Left forelimb (tissue), 1 donor: ENCODE measurements at regions not wholly inside any gene's neighbourhood (a gene's known extent, or its start where the extent isn't known, plus 50 kb on each side); places are given as distances from the start of the nearest gene placed in this dataset.

Experiments
- DNase-seq: peaks from one replicate; pipeline ENCODE4 v3.0.0-alpha.2; 2018; ENCODE audit warnings: low spot score

- peak; percentile 49 for DNase-seq
Measured at GRCh38 chr13:30107521-30108136, 199.7 kb downstream of the KATNAL1 start.

- DNase-seq, result peak; percentile 44
Measured at GRCh38 chr13:30107121-30107520, 200.2 kb downstream of the KATNAL1 start.

- peak; percentile 31 for DNase-seq
Measured at GRCh38 chr13:30105381-30105780, 202.0 kb downstream of the KATNAL1 start.

DNA sequence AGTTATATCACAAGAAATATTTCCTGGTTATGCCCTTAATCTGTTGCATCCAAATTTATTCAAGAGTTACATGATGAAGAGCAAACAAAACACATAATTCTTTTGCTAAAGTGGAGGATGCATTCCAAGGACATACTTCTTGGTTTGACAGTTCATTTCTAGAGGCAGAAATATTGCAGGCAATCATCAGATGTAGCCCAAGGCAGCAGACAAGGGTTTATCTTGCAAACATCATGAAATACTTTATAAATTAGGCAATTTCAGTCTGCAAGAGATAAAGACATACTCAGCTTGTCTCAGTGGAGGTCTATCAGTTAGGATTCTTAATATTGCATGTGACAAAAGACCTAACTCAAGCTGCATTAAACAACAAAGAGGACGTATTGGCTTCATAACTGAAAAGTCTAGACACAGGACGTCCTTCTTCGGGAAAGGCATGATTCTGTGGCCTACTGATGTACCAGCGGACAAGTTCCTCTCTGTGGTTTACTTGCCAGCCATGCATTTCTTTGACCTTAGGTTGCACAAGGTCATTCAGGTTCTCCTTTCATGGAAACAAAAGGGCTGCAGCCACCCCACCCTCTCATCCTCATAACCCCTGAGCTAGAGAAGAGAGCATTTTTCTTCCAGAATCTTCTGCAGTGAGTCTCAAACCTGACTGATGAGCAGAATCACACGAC lies 204.1 kb downstream of the KATNAL1 start:
- DNase-seq, result peak; percentile 17

GRCh38 chr13:30100226-30100625 lies 207.1 kb downstream of the KATNAL1 start:
- peak; percentile 0 for DNase-seq

DNA sequence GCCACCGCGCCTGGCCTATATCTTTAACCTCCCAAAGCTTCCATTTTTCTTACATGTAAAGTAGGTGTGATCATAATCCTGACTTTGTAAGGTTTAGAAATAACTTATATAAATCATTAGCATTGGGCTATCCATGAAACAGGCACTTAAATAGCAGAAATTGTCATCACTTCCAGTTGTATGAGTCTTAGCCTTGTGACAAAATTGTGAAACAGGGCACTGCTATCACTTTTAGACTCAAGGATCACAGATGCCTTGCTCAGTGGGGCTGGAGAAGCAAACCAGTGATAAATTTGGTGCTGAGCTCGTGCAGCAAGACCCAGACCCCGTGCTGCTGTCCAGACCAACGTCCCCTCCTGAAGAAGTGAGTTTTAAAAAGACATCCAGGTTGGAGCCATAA lies 209.7 kb downstream of the KATNAL1 start:
- DNase-seq, result peak; percentile 18

GRCh38 chr13:30097089-30097488 lies 210.3 kb downstream of the KATNAL1 start:
- no peak for DNase-seq

DNA sequence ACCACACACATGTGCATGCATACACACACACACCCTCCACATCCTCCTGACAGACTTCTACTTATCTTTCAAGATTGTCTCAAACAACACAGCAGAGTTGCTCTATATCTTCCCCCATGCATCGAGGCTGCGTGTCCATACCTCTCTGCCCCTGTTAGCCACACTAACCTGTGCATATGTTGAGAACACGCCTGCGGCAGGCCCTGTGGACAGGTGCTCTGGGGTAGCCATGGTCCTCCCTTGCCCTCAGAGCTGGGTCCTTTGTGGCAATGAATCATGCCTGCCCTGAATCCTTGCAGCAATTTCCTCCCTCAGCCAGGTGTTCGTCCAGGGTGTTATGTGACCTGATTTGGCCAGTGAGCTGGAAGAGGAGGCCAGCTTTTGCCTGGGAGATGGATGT lies 213.3 kb downstream of the KATNAL1 start:
- no peak for DNase-seq

DNA sequence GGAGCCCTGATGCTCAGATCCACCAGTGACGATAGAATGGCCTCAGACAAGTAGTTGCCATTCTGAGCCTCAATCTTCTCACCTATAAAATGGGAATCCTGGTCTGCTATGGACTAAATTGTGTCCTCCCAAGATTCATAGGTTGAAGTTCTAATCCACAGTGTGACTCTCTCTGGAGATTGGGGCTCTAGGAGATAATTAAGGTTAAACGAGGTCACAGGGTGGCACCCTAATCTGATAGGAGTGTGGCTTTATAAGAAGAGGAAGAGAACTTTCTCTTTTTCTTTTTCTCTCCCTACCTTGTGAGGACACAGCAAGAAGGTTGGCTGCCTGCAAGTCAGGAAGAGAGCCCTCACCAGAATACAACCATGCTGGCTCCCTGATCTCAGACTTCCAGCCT lies 214.1 kb downstream of the KATNAL1 start:
- no peak for DNase-seq

DNA sequence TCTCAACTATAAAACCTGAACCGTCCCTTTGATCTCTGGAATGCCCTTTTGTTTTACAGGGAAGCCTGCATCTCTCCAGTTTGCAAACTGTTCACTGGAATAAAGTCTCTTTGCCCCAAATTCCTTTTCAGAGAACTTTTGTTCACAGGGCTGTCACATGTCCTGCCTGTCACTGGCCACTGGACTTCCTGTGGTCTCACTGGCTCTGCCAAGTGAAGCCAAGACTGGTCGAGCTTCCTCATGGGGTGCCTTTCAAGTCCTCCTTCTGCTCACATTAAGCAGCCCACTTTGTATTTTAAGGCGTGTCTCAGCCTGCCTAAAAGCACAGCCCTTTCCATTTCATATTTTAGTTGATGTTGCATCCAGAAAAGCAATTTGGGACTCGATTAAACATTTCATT lies 215.7 kb downstream of the KATNAL1 start:
- no peak for DNase-seq

DNA sequence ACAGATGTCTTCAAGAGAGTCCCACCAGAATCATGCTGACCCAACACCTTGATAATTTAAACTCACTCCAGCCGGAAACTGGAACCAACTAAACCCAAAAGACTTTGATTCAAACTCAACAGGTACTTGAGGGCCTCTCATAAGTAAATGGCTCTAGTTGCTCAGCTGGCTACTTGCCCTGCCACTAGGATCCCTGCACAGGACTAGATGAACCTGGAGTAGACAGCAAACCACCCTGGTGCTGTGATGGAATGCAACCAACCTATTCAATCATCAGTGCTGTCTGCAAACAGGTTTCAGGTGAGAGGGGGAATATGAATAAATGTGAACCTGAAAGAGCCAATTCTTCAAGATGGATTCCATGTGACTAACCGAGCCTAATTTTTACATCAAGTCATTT lies 216.3 kb downstream of the KATNAL1 start:
- DNase-seq, result no peak

DNA sequence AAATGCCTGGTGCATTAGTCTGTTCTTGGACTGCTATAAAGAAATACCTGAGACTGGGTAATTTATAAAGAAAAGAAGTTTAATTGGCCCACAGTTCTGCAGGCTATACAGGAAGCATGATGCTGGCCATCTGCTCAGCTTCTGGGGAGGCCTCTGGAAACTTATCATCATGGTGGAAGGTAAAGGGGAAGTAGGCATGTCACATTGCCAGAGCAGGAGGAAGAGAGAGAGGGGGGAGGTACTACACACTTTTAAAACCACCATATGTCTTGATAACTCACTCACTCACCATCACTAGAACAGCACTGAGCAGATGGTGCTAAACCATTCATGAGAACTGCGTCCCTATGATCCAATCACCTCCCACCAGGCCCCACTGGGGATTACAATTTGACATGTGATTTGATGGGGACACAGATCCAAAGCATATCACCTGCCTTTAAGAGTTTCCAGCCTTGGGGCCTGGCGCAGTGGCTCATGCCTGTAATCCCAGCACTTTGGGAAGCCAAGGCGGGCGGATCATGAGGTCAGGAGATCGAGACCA lies 219.0 kb downstream of the KATNAL1 start:
- DNase-seq, result no peak

DNA sequence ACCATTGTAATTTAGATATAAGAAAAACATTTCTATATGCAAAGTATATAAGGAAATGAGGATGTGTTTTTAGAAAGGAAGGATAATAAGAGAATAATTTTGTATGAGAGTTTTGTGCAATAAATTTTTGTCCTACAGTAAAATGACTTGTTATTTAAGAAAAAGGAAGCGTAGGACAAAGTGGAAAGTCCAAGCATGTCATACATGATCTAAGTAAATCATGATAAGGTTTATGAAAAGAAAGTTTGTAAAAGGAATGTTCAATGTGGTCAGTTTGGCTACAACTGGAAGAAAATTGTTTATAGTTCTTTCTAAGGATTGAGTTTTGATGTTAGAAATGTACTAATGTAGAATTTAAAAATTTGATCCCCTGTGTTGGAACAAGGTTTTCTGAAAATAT lies 222.3 kb downstream of the KATNAL1 start:
- DNase-seq, result no peak

DNA sequence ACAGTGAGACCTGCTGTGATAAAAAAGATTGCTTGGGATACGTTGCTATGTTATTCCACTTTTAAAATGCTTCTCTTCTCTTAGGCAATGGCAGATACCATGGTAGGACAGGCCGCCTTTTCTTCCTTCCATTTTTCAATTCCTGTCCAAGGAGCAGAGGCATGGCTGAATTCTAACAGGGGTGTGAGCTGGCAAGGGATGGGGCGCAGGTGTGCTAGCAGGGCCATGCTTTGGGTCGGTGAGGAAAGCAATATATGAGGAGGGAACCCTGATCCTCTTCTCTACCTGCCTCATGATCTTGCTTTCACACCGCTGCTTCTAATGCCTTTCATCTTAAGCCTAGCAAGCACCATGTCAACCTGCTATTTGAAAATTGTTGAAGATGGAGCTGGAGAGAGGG lies 225.0 kb downstream of the KATNAL1 start:
- no peak for DNase-seq

GRCh38 chr13:30081331-30081730 lies 226.0 kb downstream of the KATNAL1 start:
- no peak for DNase-seq

DNA sequence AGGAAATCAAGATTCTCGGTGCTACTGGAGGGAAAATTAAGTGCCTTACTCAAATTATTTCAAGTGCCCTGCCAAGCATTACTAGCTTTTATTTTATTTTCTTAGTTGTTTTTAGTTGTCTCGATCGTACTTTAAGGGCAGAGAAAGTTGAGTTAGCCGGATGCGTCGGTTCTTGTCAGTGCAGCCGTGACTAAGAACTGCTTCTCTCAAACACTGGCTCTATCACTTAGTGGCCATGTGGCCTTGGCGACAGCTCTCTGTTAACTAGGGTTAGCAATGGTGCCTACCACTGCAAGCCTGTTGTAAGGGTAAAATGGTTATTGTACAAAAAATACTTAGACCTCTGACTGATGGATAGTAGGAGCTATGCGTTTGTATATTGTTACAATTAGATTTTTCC lies 227.8 kb downstream of the KATNAL1 start:
- no peak for DNase-seq

DNA sequence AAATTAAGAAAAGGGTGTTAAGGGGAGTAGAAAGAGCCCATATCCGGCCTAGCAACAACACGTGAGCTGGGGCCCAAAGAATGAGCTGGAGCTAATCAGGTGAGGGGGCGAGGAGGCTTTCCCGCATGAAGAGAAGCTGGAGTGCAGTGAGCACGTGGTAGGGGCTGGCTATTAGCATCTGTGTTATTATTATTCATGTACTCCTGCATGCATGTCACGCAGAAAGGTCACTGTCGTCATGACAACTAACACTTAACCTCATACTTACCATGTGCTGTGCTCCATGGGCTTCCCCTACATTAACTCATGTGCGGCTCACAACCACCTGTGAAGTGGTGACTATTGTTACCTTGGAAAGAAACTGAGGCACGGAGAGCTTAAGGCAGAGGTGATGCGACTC lies 227.6 kb upstream of the UBL3 start:
- no peak for DNase-seq

- no peak for DNase-seq
Measured at GRCh38 chr13:30077240-30077735, 226.9 kb upstream of the UBL3 start.

DNA sequence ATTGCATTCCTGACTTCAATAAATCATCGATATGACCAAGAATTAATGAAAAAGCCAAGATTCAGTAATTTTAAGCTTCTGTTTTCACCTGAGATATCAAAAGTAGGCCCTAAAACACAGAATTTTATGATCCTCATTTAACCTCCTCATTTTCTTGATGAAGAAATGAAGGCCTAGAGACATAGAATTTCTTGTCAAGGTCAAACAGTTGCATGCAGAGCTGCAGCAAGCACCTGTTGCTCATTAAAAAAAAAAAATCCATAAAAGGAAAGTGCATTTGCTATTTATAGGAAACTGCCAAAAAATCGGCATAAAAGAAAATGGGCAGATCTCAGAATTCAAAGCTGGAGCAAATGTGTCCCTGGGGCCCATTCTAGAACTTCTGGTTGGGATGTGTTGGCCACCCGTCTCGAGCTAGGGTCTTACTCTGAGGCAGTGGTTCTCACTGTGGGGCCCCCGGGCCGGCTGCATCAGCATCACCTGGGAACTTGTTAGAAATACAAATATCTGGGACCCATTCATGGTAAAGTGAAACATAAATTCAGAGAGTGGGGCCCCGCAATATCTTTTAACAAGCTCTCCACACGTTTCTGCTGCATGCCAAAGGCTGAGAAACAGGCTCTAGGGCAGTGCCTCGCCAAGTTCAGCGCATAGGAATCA lies 224.7 kb upstream of the UBL3 start:
- no peak for DNase-seq

DNA sequence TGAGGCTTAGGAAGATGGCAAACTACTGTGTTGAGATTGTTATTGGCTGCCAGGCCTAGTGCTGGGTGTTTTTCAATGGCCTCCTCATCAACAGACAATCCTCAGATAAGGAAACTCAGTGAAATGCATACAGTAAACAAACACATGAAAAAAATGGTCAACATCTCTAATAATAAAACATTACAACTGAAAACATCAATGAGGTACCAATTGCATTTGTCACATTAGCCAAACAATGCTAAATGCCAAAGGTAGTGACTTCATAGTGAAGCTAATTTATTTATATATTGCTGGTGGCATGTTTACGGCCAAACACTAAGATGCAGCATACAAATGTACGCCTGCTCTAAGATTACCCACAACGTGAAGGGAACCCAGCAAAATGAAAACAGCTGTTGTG lies 224.0 kb upstream of the UBL3 start:
- DNase-seq, result no peak

DNA sequence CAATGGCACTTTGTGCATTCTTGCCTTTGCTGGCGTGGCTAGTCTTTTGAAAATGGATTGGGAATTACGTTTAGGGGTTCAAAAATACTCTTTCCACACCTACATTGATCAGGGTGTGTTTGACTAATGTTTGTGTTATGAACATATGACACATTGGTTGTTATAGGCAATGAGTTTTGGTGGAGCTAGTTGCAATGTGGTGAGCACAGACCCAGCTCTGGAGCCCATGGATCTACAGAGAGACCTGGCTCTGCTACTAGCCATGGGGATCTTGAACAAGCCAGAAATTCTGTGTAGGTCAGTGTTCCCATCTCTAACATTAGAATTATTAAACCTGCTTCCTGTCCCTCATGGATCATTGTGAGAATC lies 222.4 kb upstream of the UBL3 start:
- no peak for DNase-seq

DNA sequence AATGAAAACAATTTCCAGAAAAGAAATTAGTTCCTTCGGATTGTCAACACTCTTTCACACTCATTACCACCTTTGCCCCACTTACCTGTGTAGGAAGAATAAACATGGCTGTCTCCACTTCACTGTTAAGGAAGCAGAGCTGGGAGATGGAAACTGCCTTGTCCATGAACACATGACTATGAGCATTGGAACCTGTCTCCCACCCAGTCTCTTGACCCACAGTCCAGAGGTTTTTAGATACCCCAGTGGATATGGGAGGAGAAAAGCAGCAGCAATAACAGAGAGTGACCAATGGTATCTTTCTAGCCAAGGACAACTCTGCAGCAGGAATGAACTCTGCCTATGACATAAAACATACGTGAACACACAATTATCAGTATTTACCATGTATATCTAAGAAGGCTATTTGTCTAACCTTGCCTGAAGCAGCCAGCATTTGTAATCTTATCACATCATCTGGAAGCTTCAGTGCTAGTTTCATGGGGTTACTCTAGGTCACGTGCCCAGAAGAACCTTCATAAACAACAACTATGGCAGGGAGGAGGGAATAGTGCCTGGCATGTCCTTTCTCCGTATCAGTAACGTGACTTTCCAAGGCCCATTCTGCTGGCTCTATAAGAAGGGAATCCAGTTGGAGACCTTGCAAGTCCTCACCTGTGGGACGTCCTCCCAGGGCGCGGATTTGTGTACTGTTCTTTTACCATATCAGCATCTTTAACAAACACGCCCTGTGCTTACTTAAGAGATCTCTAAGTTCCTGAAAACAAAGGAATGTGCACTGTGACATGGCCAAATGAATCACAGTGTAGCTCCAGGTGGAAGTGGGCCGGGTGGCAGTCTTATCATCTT lies 221.8 kb upstream of the UBL3 start:
- no peak for DNase-seq
